ENCODE measurements at regions not wholly inside any gene's neighbourhood (a gene's known extent, or its start where the extent isn't known, plus 50 kb on each side); places are given as distances from the start of the nearest gene placed in this dataset.

- no peak for DNase-seq (ENCODE audit: low read depth in 2 of 2)
These were observed 66.0 kb upstream of the KCTD1 start for GRCh38 chr18:26614374-26614773.
